ENCODE measurements at regions not wholly inside any gene's neighbourhood (a gene's known extent, or its start where the extent isn't known, plus 50 kb on each side); places are given as distances from the start of the nearest gene placed in this dataset.

DNA sequence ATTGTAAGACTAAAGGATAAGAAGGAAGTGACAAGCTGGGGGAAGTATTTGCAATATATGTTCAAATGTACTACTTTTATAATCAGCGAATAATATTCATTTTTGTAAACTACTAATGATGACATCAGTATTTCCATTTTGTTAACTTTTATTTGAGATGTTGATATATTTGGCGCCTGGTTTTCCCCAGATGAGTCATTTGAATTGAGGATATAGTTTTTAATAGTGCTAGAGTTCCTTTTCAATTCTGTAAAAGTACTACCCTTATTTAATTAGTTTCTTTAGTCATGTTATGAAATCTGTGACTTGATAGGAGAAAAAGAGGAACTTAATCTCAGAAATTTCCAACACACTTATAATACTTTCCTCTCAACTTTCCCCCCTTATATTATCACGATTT is 495.3 kb downstream of the IRS1 start:
- H3K27ac ChIP-seq (ENCODE audit: low read depth in 1 of 2, low read length in 1 of 2): no peak overlapping the region
- TF ChIP-seq CTCF (IDR thresholded peaks at IDR 0.05; ENCODE audit: control extremely low read depth, extremely low read depth): no peak
- H3K36me3 ChIP-seq (ENCODE audit: control insufficient read depth in 4 of 4, insufficient read depth in 4 of 4, low read length in 4 of 4): no peaks in the 10 kb centered on the region
- DNase-seq: no peak
- 69 to 88% methylated on average over 3 of the region's 3 CpGs for WGBS, 2 donors
- no peaks in the 10 kb centered on the region for H3K27me3 ChIP-seq (ENCODE audit: control insufficient read depth in 3 of 3, insufficient read depth in 3 of 3, low read length in 2 of 3)
- H3K9me3 ChIP-seq (ENCODE audit: control insufficient read depth in 4 of 4, insufficient read depth in 3 of 4, low read length in 3 of 4): no peaks in the 10 kb centered on the region
- H3K4me3 ChIP-seq: no peak overlapping the region
- no peak overlapping the region for H3K9ac ChIP-seq (ENCODE audit: insufficient read depth in 1 of 2, low read length in 2 of 2)
- ATAC-seq (ENCODE audit: insufficient read depth, low FRiP score): no peak
- H3K4me1 ChIP-seq (ENCODE audit: control insufficient read depth in 5 of 5, insufficient read depth in 5 of 5, low read length in 5 of 5): peaks cover 0 to 5% (median 0%) of the 10 kb centered on the region in 5 donors

DNA sequence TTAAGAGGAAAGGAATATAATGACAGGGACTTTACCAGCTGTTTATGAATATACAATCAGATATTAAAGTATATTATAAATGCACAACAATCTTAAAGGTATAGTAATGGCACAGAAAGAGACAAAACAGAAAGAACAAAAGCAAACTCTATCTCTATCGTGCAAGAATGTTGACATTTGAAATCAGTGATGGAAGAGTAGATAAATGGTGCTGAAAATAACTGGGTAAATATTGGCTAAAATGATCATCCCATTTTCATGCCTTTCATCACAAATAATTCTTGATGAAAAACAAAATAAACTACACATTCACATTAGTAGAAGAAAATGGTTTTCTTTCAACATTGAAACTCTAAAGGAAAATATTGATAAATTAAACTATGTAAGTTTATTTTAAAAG is 495.9 kb downstream of the IRS1 start:
- H3K27ac ChIP-seq (ENCODE audit: low read depth in 1 of 2, low read length in 1 of 2): no peak overlapping the region
- no peak for TF ChIP-seq CTCF (IDR thresholded peaks at IDR 0.05; ENCODE audit: control extremely low read depth, extremely low read depth)
- H3K9ac ChIP-seq (ENCODE audit: insufficient read depth in 1 of 2, low read length in 2 of 2): no peak overlapping the region
- WGBS, 2 donors: 27 to 46% methylated on average over 1 of the region's 1 CpG
- H3K27me3 ChIP-seq (ENCODE audit: control insufficient read depth in 3 of 3, insufficient read depth in 3 of 3, low read length in 2 of 3): no peaks in the 10 kb centered on the region
- H3K36me3 ChIP-seq (ENCODE audit: control insufficient read depth in 4 of 4, insufficient read depth in 4 of 4, low read length in 4 of 4): no peaks in the 10 kb centered on the region
- ATAC-seq (ENCODE audit: insufficient read depth, low FRiP score) (no peak), DNase-seq (no peak)
- H3K9me3 ChIP-seq (ENCODE audit: control insufficient read depth in 4 of 4, insufficient read depth in 3 of 4, low read length in 3 of 4): no peaks in the 10 kb centered on the region
- H3K4me3 ChIP-seq: no peak overlapping the region
- peaks cover 0 to 5% (median 0%) of the 10 kb centered on the region in 5 donors for H3K4me1 ChIP-seq (ENCODE audit: control insufficient read depth in 5 of 5, insufficient read depth in 5 of 5, low read length in 5 of 5)

- no peaks in the 10 kb centered on the region for H3K36me3 ChIP-seq (ENCODE audit: control insufficient read depth in 4 of 4, insufficient read depth in 4 of 4, low read length in 4 of 4)
- DNase-seq: no peak
- H3K27ac ChIP-seq (ENCODE audit: low read depth in 1 of 2, low read length in 1 of 2): no peak overlapping the region
- H3K4me1 ChIP-seq (ENCODE audit: control insufficient read depth in 5 of 5, insufficient read depth in 5 of 5, low read length in 5 of 5): peaks cover 0 to 5% (median 0%) of the 10 kb centered on the region in 5 donors
- H3K9ac ChIP-seq (ENCODE audit: insufficient read depth in 1 of 2, low read length in 2 of 2): no peak overlapping the region
- H3K27me3 ChIP-seq (ENCODE audit: control insufficient read depth in 3 of 3, insufficient read depth in 3 of 3, low read length in 2 of 3): no peaks in the 10 kb centered on the region
- 67 to 79% methylated on average over 5 of the region's 5 CpGs for WGBS, 2 donors
- H3K9me3 ChIP-seq (ENCODE audit: control insufficient read depth in 4 of 4, insufficient read depth in 3 of 4, low read length in 3 of 4): no peaks in the 10 kb centered on the region
- H3K4me3 ChIP-seq: no peak overlapping the region
- TF ChIP-seq CTCF (IDR thresholded peaks at IDR 0.05; ENCODE audit: control extremely low read depth, extremely low read depth): no peak
- ATAC-seq (ENCODE audit: insufficient read depth, low FRiP score): no peak
These were observed 499.3 kb downstream of the IRS1 start for GRCh38 chr2:226300196-226300886.

DNA sequence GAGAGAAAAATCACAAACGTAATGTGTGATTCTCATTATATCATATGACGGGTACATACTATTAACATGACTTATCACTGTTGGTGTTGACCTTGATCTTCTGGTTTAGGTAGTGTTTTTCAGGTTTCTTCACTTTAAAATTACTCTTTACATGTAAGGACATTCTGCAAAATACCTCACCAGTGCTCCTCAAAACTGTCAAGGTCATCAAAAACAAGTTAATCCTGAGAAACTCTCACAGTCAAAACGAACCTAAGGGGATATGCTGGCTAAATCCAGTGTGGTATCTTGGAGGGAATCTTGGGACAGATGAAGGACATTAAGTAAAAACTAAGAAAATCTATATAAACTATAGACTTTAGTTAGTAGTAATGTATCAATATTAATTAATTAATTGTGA is 499.8 kb downstream of the IRS1 start:
- Histone ChIP-seq H3K9me3 (ENCODE audit: control insufficient read depth in 4 of 4, insufficient read depth in 3 of 4, low read length in 3 of 4) (no peaks in the 10 kb centered on the region), H3K9ac (ENCODE audit: insufficient read depth in 1 of 2, low read length in 2 of 2) (no peak overlapping the region), H3K4me1 (ENCODE audit: control insufficient read depth in 5 of 5, insufficient read depth in 5 of 5, low read length in 5 of 5) (peaks cover 0 to 10% (median 0%) of the 10 kb centered on the region in 5 donors), H3K27ac (ENCODE audit: low read depth in 1 of 2, low read length in 1 of 2) (no peak overlapping the region), H3K27me3 (ENCODE audit: control insufficient read depth in 3 of 3, insufficient read depth in 3 of 3, low read length in 2 of 3) (no peaks in the 10 kb centered on the region), H3K36me3 (ENCODE audit: control insufficient read depth in 4 of 4, insufficient read depth in 4 of 4, low read length in 4 of 4) (no peaks in the 10 kb centered on the region), H3K4me3 (no peak overlapping the region)
- ATAC-seq (ENCODE audit: insufficient read depth, low FRiP score) (no peak), DNase-seq (no peak)
- TF ChIP-seq CTCF (IDR thresholded peaks at IDR 0.05; ENCODE audit: control extremely low read depth, extremely low read depth): no peak
- 53 to 86% methylated on average over 3 of the region's 3 CpGs for WGBS, 2 donors

All from lung (tissue), 11 donors.